CD4-positive, alpha-beta T cell (primary cell): ENCODE measurements at regions not wholly inside any gene's neighbourhood (a gene's known extent, or its start where the extent isn't known, plus 50 kb on each side); places are given as distances from the start of the nearest gene placed in this dataset.
"Not testable (repeated sequence)": the region's sequence is repeated elsewhere in the genome, so short reads cannot be mapped to it uniquely, and the experiment has no call there.

Experiments used
- ATAC-seq: fragments of 200-7000 bp; cut with Tn5 transposase; one replicate; pipeline ENCODE4 v1.10.0; 2022; ENCODE audit warnings: mild to moderate bottlenecking; ENCODE audit not compliant: poor library complexity
- CTCF ChIA-PET: fragments of 350-600 bp; sonication (Branson Sonifier 250); formaldehyde crosslinking; loops from one replicate; lab custom pipeline; 2021; ENCODE audit warnings: antibody characterized with exemption, inconsistent platforms; lab: Charles Lee
- POLR2A ChIA-PET: fragments of 350-600 bp; sonication (Branson Sonifier 250); formaldehyde crosslinking; loops from one replicate; lab custom pipeline; 2021; ENCODE audit warnings: antibody characterized with exemption, inconsistent platforms; lab: Charles Lee
- DNase-seq, 14 experiments: peaks; one replicate each; pipeline ENCODE4 v3.0.0-alpha.2; 2013 to 2020; ENCODE audit warnings: mixed read lengths in 2 of 14
- H3K27ac ChIP-seq, 2 donors: one replicate each; pipeline versions ENCODE4 v1.5.1 to v1.7.0; 2013; ENCODE audit warnings: low read length in 2 of 2, low read depth in 1 of 2, mild to moderate bottlenecking in 1 of 2
- H3K27me3 ChIP-seq, 2 experiments: 1 replicate in 1 of 2; 2 replicates in 1 of 2; pipeline versions ENCODE4 v1.6.1 to v1.7.0; 2013; ENCODE audit warnings: low read length in 2 of 2, control low read depth in 1 of 2, mild to moderate bottlenecking in 1 of 2, moderate library complexity in 1 of 2; ENCODE audit not compliant: insufficient read depth in 2 of 2, control insufficient read depth in 1 of 2
- H3K36me3 ChIP-seq: one replicate; pipeline ENCODE4 v1.6.1; 2013; ENCODE audit warnings: low read length, control low read depth; ENCODE audit not compliant: insufficient read depth
- H3K4me1 ChIP-seq: one replicate; pipeline ENCODE4 v1.6.1; 2013; ENCODE audit warnings: low read length, control low read depth; ENCODE audit not compliant: insufficient read depth
- H3K4me3 ChIP-seq: one replicate; pipeline ENCODE4 v1.5.1; 2013; ENCODE audit warnings: mild to moderate bottlenecking, low read length, moderate library complexity
- H3K9me3 ChIP-seq, 2 experiments: 1 replicate in 1 of 2; 2 replicates in 1 of 2; pipeline versions ENCODE4 v1.6.1 to v1.7.0; 2013; ENCODE audit warnings: low read length in 2 of 2, mild to moderate bottlenecking in 2 of 2, control low read depth in 1 of 2, moderate library complexity in 1 of 2; ENCODE audit not compliant: control insufficient read depth in 1 of 2, insufficient read depth in 1 of 2
- H3K27ac Mint-ChIP-seq: one replicate; pipeline ENCODE4 v1.8.0; 2020; ENCODE audit warnings: mixed read lengths
- H3K27me3 Mint-ChIP-seq: one replicate; pipeline ENCODE4 v1.8.0; 2021; ENCODE audit warnings: mixed read lengths
- H3K36me3 Mint-ChIP-seq: one replicate; pipeline ENCODE4 v1.8.0; 2021; ENCODE audit warnings: low read depth, mixed read lengths
- H3K4me1 Mint-ChIP-seq: one replicate; pipeline ENCODE4 v1.8.0; 2021; ENCODE audit warnings: low read depth, mixed read lengths
- H3K4me3 Mint-ChIP-seq: one replicate; pipeline ENCODE4 v1.8.0; 2020; ENCODE audit warnings: mild to moderate bottlenecking, mixed read lengths
- H3K9me3 Mint-ChIP-seq: one replicate; pipeline ENCODE4 v1.8.0; 2020; ENCODE audit warnings: mixed read lengths
- CTCF ChIP-seq: fragments of 200-600 bp; IDR thresholded peaks from one replicate; pipeline ENCODE4 v1.8.0; 2022; ENCODE audit warnings: antibody characterized with exemption, mild to moderate bottlenecking
- intact Hi-C, 2 experiments: fragments of 100-400 bp; cut with DNase I in 1 of 2; cut with micrococcal nuclease in 1 of 2; formaldehyde crosslinking; loops; one replicate each; pipeline versions ENCODE4 v1.15.1 to v1.9.0; 2023 to 2025; cut with DNase I, micrococcal nuclease

- DNase-seq = no peak
- CTCF ChIA-PET = no interaction called here
- no peaks in the 10 kb centered on the region for H3K27me3 Mint-ChIP-seq
- H3K9me3 Mint-ChIP-seq = no peaks in the 10 kb centered on the region
- no peaks in the 10 kb centered on the region for H3K36me3 ChIP-seq
- no peak overlapping the region for H3K27ac ChIP-seq
- POLR2A ChIA-PET = no interaction called here
- no peak overlapping the region for H3K4me3 Mint-ChIP-seq
- H3K27ac Mint-ChIP-seq = no peak overlapping the region
- no peak for ATAC-seq
- TF ChIP-seq CTCF = no peak
- H3K9me3 ChIP-seq = no peaks in the 10 kb centered on the region
- no peaks in the 10 kb centered on the region for H3K36me3 Mint-ChIP-seq
- intact Hi-C loops = no loop called here
- no peaks in the 10 kb centered on the region for H3K4me1 Mint-ChIP-seq
- no peaks in the 10 kb centered on the region for H3K27me3 ChIP-seq
- H3K4me1 ChIP-seq = no peaks in the 10 kb centered on the region
- H3K4me3 ChIP-seq = no peak overlapping the region
These were observed 354.9 kb upstream of the ADAMTS5 start for GRCh38 chr21:27321791-27322190.

- Mint-ChIP-seq H3K4me3 (no peak overlapping the region), H3K9me3 (peaks cover 4% of the 10 kb centered on the region), H3K36me3 (no peaks in the 10 kb centered on the region), H3K4me1 (no peaks in the 10 kb centered on the region), H3K27me3 (no peaks in the 10 kb centered on the region), H3K27ac (no peak overlapping the region)
- ChIA-PET POLR2A (no interaction called here), CTCF (no interaction called here)
- intact Hi-C loops = no loop called here
- no peak for ATAC-seq
- H3K4me3 ChIP-seq = no peak overlapping the region
- no peaks in the 10 kb centered on the region for H3K4me1 ChIP-seq
- no peak for DNase-seq
- no peak for TF ChIP-seq CTCF
- H3K27ac ChIP-seq = no peak overlapping the region
- H3K9me3 ChIP-seq = peaks cover 0 to 5% of the 10 kb centered on the region in 2 experiments
- H3K27me3 ChIP-seq = no peaks in the 10 kb centered on the region
- no peaks in the 10 kb centered on the region for H3K36me3 ChIP-seq
These were observed 354.0 kb upstream of the ADAMTS5 start for GRCh38 chr21:27320868-27321267.

GRCh38 chr21:27317601-27318000 is 350.7 kb upstream of the ADAMTS5 start:
- H3K36me3 Mint-ChIP-seq, intact Hi-C loops, H3K9me3 ChIP-seq, DNase-seq, H3K27me3 ChIP-seq, CTCF ChIA-PET, H3K27me3 Mint-ChIP-seq, H3K36me3 ChIP-seq, H3K4me3 ChIP-seq, ATAC-seq, H3K4me3 Mint-ChIP-seq, H3K4me1 Mint-ChIP-seq, POLR2A ChIA-PET, H3K4me1 ChIP-seq, H3K27ac ChIP-seq, H3K27ac Mint-ChIP-seq, H3K9me3 Mint-ChIP-seq: not testable (repeated sequence)

GRCh38 chr21:27315373-27315772 is 348.5 kb upstream of the ADAMTS5 start:
- ATAC-seq (no peak), DNase-seq (no peak)
- Histone ChIP-seq H3K4me1 (no peaks in the 10 kb centered on the region), H3K36me3 (no peaks in the 10 kb centered on the region), H3K27ac (no peak overlapping the region), H3K27me3 (no peaks in the 10 kb centered on the region), H3K4me3 (no peak overlapping the region), H3K9me3 (peaks cover 0 to 8% of the 10 kb centered on the region in 2 experiments)
- POLR2A ChIA-PET = no interaction called here
- no peak for TF ChIP-seq CTCF
- Mint-ChIP-seq H3K27ac (no peak overlapping the region), H3K4me1 (no peaks in the 10 kb centered on the region), H3K27me3 (no peaks in the 10 kb centered on the region), H3K9me3 (peaks cover 4% of the 10 kb centered on the region), H3K36me3 (no peaks in the 10 kb centered on the region), H3K4me3 (no peak overlapping the region)
- intact Hi-C loops = no loop called here
- CTCF ChIA-PET = no interaction called here
